HCT116 (cell line): ENCODE measurements at regions not wholly inside any gene's neighbourhood (a gene's known extent, or its start where the extent isn't known, plus 50 kb on each side); places are given as distances from the start of the nearest gene placed in this dataset.

Source experiments
- EZH2 ChIP-seq: fragments of 200-600 bp; sonication (generic); IDR thresholded peaks from 2 replicates; pipeline ENCODE4 v1.6.1; 2017; ENCODE audit warnings: antibody characterized with exemption, mixed run types
- EZH2phosphoT487 ChIP-seq: fragments of 200-600 bp; IDR thresholded peaks from 2 replicates; pipeline ENCODE4 v1.6.1; 2018; ENCODE audit warnings: antibody characterized with exemption, borderline replicate concordance
- POLR2AphosphoS5 ChIP-seq: IDR thresholded peaks from 2 replicates; pipeline ENCODE4 v1.6.1; 2011; ENCODE audit warnings: mild to moderate bottlenecking, low read depth, low read length, moderate library complexity
- RAD21 ChIP-seq: IDR thresholded peaks from 2 replicates; pipeline ENCODE4 v1.6.1; 2012; ENCODE audit warnings: low read depth, mild to moderate bottlenecking
- SP1 ChIP-seq: IDR thresholded peaks from 2 replicates; pipeline ENCODE4 v1.6.1; 2012; ENCODE audit warnings: low read depth
- SRF ChIP-seq: IDR thresholded peaks from 2 replicates; pipeline ENCODE4 v1.6.1; 2012; ENCODE audit warnings: low read depth
- YY1 ChIP-seq: IDR thresholded peaks from 2 replicates; pipeline ENCODE4 v1.6.1; 2011; ENCODE audit warnings: low read length, low read depth, moderate library complexity, mild to moderate bottlenecking; ENCODE audit not compliant: insufficient replicate concordance; ENCODE audit errors: extremely low read depth
- ZFX ChIP-seq: fragments of 450-650 bp; IDR thresholded peaks from 2 replicates; pipeline ENCODE4 v1.6.1; 2017
- ZNF274 ChIP-seq: fragments of 200-500 bp; sonication (Bioruptor generic); IDR thresholded peaks from 2 replicates; pipeline ENCODE4 v1.6.1; 2014; ENCODE audit warnings: mild to moderate bottlenecking, low read depth, low read length, inconsistent platforms
- TF ChIP-seq, protein P1 (sequence below), 3 experiments: fragments of 200-600 bp in 1 of 3; sonication (generic) in 1 of 3; IDR thresholded peaks in 2 of 3; conservative IDR thresholded peaks in 1 of 3; 2 replicates each; pipeline ENCODE4 v1.5.1; 2012 to 2017; ENCODE audit warnings: low read depth in 2 of 3, low read length in 2 of 3, antibody characterized with exemption in 1 of 3, borderline replicate concordance in 1 of 3, control low read depth in 1 of 3, mild to moderate bottlenecking in 1 of 3, mixed read lengths in 1 of 3, mixed run types in 1 of 3, moderate library complexity in 1 of 3; ENCODE audit not compliant: insufficient read depth in 1 of 3
- TF ChIP-seq, protein P2 (sequence below): IDR thresholded peaks from 2 replicates; pipeline ENCODE4 v1.6.1; 2012
- TF ChIP-seq, protein P3 (sequence below): IDR thresholded peaks from 2 replicates; pipeline ENCODE4 v1.6.1; 2012
- TF ChIP-seq, protein P4 (sequence below): IDR thresholded peaks from 2 replicates; pipeline ENCODE4 v1.6.1; 2012; ENCODE audit warnings: low read depth

DNA sequence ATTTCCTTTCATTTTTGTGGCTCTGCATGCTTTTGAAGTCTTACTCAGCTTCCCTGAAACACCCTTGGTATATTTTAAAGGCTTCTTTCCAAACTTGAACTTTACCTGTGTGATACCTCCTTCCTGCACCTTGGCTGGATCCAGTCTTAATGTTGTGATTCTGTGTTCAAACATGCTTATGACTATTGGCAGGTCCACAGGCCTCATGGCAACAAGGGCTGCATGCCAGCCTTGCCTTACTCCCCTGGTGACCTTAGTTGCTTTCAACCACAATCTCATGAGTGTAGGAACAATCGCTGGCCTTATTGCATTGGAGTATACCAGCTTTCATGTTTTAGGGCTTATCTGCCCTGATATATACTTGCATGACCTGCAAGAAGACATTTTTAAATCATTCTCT lies 238.7 kb downstream of the KIF20B start:
- TF ChIP-seq SRF (no peak), EZH2phosphoT487 (no peak), ZNF274 (no peak), EZH2 (no peak), YY1 (no peak), POLR2AphosphoS5 (no peak), RAD21 (no peak), ZFX (no peak), SP1 (no peak)
- TF ChIP-seq, protein P1, sequence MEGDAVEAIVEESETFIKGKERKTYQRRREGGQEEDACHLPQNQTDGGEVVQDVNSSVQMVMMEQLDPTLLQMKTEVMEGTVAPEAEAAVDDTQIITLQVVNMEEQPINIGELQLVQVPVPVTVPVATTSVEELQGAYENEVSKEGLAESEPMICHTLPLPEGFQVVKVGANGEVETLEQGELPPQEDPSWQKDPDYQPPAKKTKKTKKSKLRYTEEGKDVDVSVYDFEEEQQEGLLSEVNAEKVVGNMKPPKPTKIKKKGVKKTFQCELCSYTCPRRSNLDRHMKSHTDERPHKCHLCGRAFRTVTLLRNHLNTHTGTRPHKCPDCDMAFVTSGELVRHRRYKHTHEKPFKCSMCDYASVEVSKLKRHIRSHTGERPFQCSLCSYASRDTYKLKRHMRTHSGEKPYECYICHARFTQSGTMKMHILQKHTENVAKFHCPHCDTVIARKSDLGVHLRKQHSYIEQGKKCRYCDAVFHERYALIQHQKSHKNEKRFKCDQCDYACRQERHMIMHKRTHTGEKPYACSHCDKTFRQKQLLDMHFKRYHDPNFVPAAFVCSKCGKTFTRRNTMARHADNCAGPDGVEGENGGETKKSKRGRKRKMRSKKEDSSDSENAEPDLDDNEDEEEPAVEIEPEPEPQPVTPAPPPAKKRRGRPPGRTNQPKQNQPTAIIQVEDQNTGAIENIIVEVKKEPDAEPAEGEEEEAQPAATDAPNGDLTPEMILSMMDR (IDR thresholded peaks at IDR 0.05 in 2 of 3, conservative IDR thresholded peaks at IDR 0.05 in 1 of 3; ENCODE audit: borderline replicate concordance in 1 of 3, insufficient read depth in 1 of 3, low read depth in 2 of 3, low read length in 2 of 3), result no peak
- TF ChIP-seq, protein P2, sequence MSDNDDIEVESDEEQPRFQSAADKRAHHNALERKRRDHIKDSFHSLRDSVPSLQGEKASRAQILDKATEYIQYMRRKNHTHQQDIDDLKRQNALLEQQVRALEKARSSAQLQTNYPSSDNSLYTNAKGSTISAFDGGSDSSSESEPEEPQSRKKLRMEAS, result no peak
- TF ChIP-seq, protein P3, sequence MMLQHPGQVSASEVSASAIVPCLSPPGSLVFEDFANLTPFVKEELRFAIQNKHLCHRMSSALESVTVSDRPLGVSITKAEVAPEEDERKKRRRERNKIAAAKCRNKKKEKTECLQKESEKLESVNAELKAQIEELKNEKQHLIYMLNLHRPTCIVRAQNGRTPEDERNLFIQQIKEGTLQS, result no peak
- TF ChIP-seq, protein P4, sequence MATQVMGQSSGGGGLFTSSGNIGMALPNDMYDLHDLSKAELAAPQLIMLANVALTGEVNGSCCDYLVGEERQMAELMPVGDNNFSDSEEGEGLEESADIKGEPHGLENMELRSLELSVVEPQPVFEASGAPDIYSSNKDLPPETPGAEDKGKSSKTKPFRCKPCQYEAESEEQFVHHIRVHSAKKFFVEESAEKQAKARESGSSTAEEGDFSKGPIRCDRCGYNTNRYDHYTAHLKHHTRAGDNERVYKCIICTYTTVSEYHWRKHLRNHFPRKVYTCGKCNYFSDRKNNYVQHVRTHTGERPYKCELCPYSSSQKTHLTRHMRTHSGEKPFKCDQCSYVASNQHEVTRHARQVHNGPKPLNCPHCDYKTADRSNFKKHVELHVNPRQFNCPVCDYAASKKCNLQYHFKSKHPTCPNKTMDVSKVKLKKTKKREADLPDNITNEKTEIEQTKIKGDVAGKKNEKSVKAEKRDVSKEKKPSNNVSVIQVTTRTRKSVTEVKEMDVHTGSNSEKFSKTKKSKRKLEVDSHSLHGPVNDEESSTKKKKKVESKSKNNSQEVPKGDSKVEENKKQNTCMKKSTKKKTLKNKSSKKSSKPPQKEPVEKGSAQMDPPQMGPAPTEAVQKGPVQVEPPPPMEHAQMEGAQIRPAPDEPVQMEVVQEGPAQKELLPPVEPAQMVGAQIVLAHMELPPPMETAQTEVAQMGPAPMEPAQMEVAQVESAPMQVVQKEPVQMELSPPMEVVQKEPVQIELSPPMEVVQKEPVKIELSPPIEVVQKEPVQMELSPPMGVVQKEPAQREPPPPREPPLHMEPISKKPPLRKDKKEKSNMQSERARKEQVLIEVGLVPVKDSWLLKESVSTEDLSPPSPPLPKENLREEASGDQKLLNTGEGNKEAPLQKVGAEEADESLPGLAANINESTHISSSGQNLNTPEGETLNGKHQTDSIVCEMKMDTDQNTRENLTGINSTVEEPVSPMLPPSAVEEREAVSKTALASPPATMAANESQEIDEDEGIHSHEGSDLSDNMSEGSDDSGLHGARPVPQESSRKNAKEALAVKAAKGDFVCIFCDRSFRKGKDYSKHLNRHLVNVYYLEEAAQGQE, result no peak
